ENCODE measurements at regions not wholly inside any gene's neighbourhood (a gene's known extent, or its start where the extent isn't known, plus 50 kb on each side); places are given as distances from the start of the nearest gene placed in this dataset.

DNA sequence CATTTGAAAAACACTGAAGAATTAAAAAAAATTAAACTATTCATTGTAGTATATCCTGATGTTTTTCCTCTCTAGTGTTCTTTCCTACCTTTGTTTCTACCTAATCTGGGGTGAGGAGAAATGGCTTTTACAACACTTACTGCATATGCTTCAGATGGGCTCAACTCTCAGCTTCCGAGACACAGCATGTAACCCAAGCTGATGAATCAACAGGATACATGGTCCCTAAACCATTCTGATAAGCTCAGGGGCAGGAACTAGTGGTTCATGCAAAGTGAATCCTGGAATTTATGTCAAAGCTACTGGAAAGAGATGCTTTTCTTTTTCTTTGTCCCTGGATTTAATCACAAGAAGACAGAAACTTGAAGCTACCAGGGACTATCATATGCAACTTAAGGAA lies 672.5 kb upstream of the RORB start:
- TF ChIP-seq, protein P1, sequence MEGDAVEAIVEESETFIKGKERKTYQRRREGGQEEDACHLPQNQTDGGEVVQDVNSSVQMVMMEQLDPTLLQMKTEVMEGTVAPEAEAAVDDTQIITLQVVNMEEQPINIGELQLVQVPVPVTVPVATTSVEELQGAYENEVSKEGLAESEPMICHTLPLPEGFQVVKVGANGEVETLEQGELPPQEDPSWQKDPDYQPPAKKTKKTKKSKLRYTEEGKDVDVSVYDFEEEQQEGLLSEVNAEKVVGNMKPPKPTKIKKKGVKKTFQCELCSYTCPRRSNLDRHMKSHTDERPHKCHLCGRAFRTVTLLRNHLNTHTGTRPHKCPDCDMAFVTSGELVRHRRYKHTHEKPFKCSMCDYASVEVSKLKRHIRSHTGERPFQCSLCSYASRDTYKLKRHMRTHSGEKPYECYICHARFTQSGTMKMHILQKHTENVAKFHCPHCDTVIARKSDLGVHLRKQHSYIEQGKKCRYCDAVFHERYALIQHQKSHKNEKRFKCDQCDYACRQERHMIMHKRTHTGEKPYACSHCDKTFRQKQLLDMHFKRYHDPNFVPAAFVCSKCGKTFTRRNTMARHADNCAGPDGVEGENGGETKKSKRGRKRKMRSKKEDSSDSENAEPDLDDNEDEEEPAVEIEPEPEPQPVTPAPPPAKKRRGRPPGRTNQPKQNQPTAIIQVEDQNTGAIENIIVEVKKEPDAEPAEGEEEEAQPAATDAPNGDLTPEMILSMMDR (IDR thresholded peaks at IDR 0.05) = no peak

DNA sequence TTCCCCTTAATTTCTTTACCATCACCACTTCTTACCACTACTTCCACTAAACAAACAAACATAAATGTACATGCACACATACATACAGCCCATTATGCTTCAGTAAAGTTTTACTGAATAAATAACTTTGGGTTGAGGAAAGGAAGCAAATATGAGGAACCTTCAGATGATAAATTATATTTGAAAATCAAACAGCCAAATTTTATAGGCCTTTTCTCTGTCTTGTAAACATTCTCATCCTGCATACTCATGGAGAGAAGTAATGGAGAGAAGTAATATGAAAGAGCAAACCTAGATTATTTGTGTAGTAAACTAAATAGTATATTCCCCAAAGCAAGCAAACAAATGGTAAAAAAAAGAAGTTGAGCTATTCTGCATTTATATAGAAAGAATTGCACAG lies 658.3 kb upstream of the RORB start:
- DNase-seq (no peak), ATAC-seq (no peak)
- Histone ChIP-seq H3K4me1 (no peaks in the 10 kb centered on the region), H3K9me3 (no peaks in the 10 kb centered on the region), H3K4me3 (no peak overlapping the region), H3K36me3 (no peaks in the 10 kb centered on the region), H3K27me3 (ENCODE audit: low read depth) (no peaks in the 10 kb centered on the region), H3K27ac (no peak overlapping the region)
- TF ChIP-seq, protein P1 (IDR thresholded peaks at IDR 0.05) = no peak
- intact Hi-C loops (cut with DNase I) = no loop called here

More for the DNA sequence above, 672.5 kb upstream of the RORB start:
- Histone ChIP-seq H3K4me1 (no peaks in the 10 kb centered on the region), H3K36me3 (no peaks in the 10 kb centered on the region), H3K4me3 (no peak overlapping the region), H3K27ac (no peak overlapping the region), H3K9me3 (no peaks in the 10 kb centered on the region), H3K27me3 (ENCODE audit: low read depth) (no peaks in the 10 kb centered on the region)
- ATAC-seq (no peak), DNase-seq (no peak)
- intact Hi-C loops (cut with DNase I) = no loop called here

DNA sequence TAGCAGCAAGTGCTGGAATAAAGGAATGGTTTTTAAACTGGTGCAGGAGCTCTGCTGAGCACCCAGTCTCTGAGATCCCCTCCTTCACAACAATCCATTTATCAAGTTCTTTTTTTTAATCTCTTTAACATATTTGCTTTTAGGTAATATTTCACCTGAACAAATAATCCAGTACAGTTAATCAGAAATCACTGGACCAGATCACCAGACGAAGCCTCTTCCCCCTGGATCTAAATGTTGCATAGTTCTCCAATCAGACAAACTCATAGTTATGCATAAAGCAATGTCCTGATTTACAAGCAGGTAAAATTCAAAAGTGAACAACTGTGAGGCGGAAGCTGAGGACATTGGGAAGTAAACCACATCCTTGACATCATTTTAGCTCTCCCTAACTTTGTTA lies 657.7 kb upstream of the RORB start:
- no peaks in the 10 kb centered on the region for H3K9me3 ChIP-seq
- no peaks in the 10 kb centered on the region for H3K27me3 ChIP-seq (ENCODE audit: low read depth)
- no peaks in the 10 kb centered on the region for H3K36me3 ChIP-seq
- TF ChIP-seq, protein P1 (IDR thresholded peaks at IDR 0.05) = no peak
- intact Hi-C loops (cut with DNase I) = no loop called here
- H3K4me1 ChIP-seq = no peaks in the 10 kb centered on the region
- no peak for DNase-seq
- H3K4me3 ChIP-seq = no peak overlapping the region
- no peak overlapping the region for H3K27ac ChIP-seq
- no peak for ATAC-seq

DNA sequence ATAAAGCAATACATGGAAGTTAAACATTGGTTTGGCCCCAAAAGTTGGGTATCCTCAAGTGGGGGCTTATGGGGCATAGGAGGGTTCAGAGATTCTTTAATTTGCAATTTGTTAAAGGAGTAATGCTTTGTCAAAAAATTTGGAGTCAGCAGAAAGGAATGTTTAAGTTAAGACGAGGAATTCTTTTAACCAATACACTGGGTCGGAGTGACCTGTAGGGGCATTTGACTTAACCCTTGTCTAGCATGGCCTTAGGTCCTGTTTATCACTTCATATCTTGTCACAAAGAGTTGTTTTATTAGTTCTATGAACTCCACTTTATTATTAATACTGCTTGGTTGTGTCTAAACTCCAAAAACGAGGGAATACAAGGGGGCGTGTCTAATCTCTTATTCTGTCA lies 656.1 kb upstream of the RORB start:
- Histone ChIP-seq H3K4me3 (no peak overlapping the region), H3K4me1 (no peaks in the 10 kb centered on the region), H3K9me3 (no peaks in the 10 kb centered on the region), H3K27ac (no peak overlapping the region), H3K27me3 (ENCODE audit: low read depth) (no peaks in the 10 kb centered on the region), H3K36me3 (no peaks in the 10 kb centered on the region)
- ATAC-seq (no peak), DNase-seq (no peak)
- intact Hi-C loops (cut with DNase I) = no loop called here
- TF ChIP-seq, protein P1 (IDR thresholded peaks at IDR 0.05) = no peak

DNA sequence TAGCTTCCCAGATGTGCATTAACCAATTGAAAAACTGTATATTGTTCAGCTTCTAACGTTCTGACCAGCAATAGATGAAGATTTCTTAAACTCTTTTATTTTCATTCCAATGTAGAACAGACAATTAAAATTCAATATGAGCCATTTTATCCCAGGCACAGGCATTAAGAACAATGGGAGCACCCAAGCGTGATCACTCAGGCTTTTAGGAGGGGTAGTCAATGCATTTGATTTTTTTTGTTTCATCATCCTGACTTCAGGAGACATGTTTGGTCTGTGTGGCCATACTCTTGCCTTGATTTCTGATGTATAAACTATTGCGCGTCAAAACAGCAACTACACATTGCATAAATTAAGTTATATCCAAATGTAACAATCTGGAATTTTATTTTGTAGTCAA lies 653.0 kb upstream of the RORB start:
- Histone ChIP-seq H3K27ac (no peak overlapping the region), H3K9me3 (no peaks in the 10 kb centered on the region), H3K4me3 (no peak overlapping the region), H3K27me3 (ENCODE audit: low read depth) (no peaks in the 10 kb centered on the region), H3K36me3 (no peaks in the 10 kb centered on the region), H3K4me1 (no peaks in the 10 kb centered on the region)
- TF ChIP-seq, protein P1 (IDR thresholded peaks at IDR 0.05) = no peak
- DNase-seq (no peak), ATAC-seq (no peak)
- intact Hi-C loops (cut with DNase I) = no loop called here

DNA sequence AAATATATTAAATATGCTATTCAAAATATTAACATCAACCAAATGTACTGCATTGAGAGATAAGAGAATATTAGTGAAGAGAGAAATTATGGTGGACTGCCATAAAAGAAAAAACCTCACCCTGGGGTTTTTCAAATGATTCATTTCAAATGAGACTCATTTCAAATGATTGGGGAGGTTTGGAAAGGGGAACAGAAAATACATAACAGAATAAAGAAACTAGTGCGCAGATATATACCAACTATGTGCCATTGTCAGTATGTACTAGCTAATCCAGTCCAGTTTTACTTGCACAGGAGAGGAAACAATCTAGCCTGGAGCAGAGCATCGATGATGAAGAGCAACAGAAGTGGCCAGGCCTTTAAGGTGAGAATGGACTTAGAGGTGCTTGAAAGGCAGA lies 651.6 kb upstream of the RORB start:
- Histone ChIP-seq H3K9me3 (no peaks in the 10 kb centered on the region), H3K4me3 (no peak overlapping the region), H3K27ac (no peak overlapping the region), H3K36me3 (no peaks in the 10 kb centered on the region), H3K27me3 (ENCODE audit: low read depth) (no peaks in the 10 kb centered on the region), H3K4me1 (no peaks in the 10 kb centered on the region)
- ATAC-seq (no peak), DNase-seq (no peak)
- TF ChIP-seq, protein P1 (IDR thresholded peaks at IDR 0.05) = no peak
- intact Hi-C loops (cut with DNase I) = no loop called here

Measured in lower lobe of right lung (tissue), 2 donors.